ENCODE measurements at regions not wholly inside any gene's neighbourhood (a gene's known extent, or its start where the extent isn't known, plus 50 kb on each side); places are given as distances from the start of the nearest gene placed in this dataset.

DNA sequence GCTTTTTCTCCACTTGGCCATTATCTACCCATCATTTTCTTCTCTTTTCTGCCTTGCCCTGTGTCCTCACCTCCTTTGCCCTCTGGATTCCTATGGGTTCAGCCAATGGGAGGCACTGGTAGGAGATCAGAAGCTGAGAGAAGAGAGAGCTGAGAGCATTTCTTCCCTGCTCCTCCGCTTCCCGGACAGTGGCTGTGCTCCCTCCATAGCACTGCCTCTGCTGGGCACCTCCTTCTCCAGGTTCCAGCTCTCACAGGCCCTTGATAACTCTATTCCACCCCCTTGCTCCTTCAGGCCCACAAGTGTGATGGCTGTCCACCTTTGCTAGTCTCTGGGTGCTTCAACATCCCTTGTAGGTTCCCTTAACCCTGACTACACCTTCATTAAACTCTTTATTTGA, 79.6 kb downstream of the LSM5 start (continued):
- TF ChIP-seq ZFX (IDR thresholded peaks at IDR 0.05) = no peak
- no peak for TF ChIP-seq ATF3 (IDR thresholded peaks at IDR 0.05)
- no peak for TF ChIP-seq MAX (IDR thresholded peaks at IDR 0.05)
- TF ChIP-seq EZH2phosphoT487 (IDR thresholded peaks at IDR 0.05; ENCODE audit: borderline replicate concordance) = no peak
- no peak for TF ChIP-seq YY1 (IDR thresholded peaks at IDR 0.05; ENCODE audit: extremely low read depth, insufficient replicate concordance, low read depth, low read length)
- no peak for TF ChIP-seq EGR1 (IDR thresholded peaks at IDR 0.05; ENCODE audit: low read depth)
- TF ChIP-seq SRF (IDR thresholded peaks at IDR 0.05; ENCODE audit: low read depth) = no peak

DNA sequence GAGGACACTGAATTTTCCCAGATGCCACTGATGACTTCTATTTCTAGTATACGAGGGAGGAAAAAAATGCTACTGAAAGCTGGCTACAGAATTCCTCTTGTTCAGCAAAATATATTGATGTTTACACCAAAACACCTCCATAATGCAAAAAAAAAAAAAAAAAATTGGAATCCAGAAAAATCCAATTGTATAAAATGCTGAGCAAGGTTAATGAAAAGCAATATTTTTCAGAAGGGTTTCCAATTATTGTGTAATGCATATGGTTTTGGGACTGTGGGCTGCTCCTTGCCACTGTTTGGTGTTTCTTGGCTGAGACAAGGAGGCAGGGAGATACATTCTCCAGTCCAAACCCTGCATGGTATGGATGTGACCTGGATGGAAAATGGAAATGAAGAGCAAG, 83.8 kb downstream of the LSM5 start:
- TF ChIP-seq, protein P1, sequence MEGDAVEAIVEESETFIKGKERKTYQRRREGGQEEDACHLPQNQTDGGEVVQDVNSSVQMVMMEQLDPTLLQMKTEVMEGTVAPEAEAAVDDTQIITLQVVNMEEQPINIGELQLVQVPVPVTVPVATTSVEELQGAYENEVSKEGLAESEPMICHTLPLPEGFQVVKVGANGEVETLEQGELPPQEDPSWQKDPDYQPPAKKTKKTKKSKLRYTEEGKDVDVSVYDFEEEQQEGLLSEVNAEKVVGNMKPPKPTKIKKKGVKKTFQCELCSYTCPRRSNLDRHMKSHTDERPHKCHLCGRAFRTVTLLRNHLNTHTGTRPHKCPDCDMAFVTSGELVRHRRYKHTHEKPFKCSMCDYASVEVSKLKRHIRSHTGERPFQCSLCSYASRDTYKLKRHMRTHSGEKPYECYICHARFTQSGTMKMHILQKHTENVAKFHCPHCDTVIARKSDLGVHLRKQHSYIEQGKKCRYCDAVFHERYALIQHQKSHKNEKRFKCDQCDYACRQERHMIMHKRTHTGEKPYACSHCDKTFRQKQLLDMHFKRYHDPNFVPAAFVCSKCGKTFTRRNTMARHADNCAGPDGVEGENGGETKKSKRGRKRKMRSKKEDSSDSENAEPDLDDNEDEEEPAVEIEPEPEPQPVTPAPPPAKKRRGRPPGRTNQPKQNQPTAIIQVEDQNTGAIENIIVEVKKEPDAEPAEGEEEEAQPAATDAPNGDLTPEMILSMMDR (IDR thresholded peaks at IDR 0.05 in 2 of 3, conservative IDR thresholded peaks at IDR 0.05 in 1 of 3; ENCODE audit: borderline replicate concordance in 1 of 3, insufficient read depth in 1 of 3, low read depth in 2 of 3, low read length in 2 of 3) = no peak
- no peak for TF ChIP-seq POLR2A (IDR thresholded peaks at IDR 0.05; ENCODE audit: borderline replicate concordance, extremely low read depth, insufficient read depth, insufficient read length)
- TF ChIP-seq SP1 (IDR thresholded peaks at IDR 0.05; ENCODE audit: low read depth) = no peak
- no peak for TF ChIP-seq SIN3A (IDR thresholded peaks at IDR 0.05; ENCODE audit: low read depth)
- TF ChIP-seq MAX (IDR thresholded peaks at IDR 0.05) = no peak
- TF ChIP-seq POLR2AphosphoS5 (IDR thresholded peaks at IDR 0.05; ENCODE audit: low read depth, low read length) = no peak
- no peak for TF ChIP-seq EZH2 (IDR thresholded peaks at IDR 0.05)
- TF ChIP-seq RAD21 (IDR thresholded peaks at IDR 0.05; ENCODE audit: low read depth) = no peak
- TF ChIP-seq FOSL1 (IDR thresholded peaks at IDR 0.05; ENCODE audit: low read depth) = no peak
- no peak for TF ChIP-seq ELF1 (IDR thresholded peaks at IDR 0.05; ENCODE audit: borderline replicate concordance, low read depth)
- no peak for TF ChIP-seq ZFX (IDR thresholded peaks at IDR 0.05)
- Histone ChIP-seq H3K4me3 (replicated peaks in 1 of 2; ENCODE audit: low read depth in 1 of 2, low read length in 2 of 2) (no peak overlapping the region), H3K27ac (ENCODE audit: low read depth, low read length) (no peak overlapping the region), H4K20me1 (ENCODE audit: insufficient read depth) (no peaks in the 10 kb centered on the region), H3K9me2 (ENCODE audit: insufficient read depth) (no peaks in the 10 kb centered on the region), H3K27me3 (ENCODE audit: insufficient read depth, low read length) (no peaks in the 10 kb centered on the region), H3K4me2 (ENCODE audit: low read length) (no peak overlapping the region), H3K9ac (ENCODE audit: low read length) (no peak overlapping the region), H3K9me3 (ENCODE audit: control insufficient read depth in 1 of 2, insufficient read depth in 1 of 2, low read depth in 1 of 2, low read length in 2 of 2) (no peaks in the 10 kb centered on the region), H3K4me1 (ENCODE audit: control insufficient read depth in 1 of 2, insufficient read depth in 2 of 2, low read length in 2 of 2) (no peaks in the 10 kb centered on the region), H2AFZ (ENCODE audit: low read depth, low read length, poor library complexity, severe bottlenecking) (no peak overlapping the region), H3K36me3 (ENCODE audit: control insufficient read depth in 1 of 2, insufficient read depth in 2 of 2, low read length in 2 of 2) (no peaks in the 10 kb centered on the region), H3K79me2 (ENCODE audit: insufficient read depth, low read length) (no peaks in the 10 kb centered on the region)
- DNase-seq (ENCODE audit: low read depth, low spot score) (no peak), ATAC-seq (no peak)
- ChIA-PET RAD21 (ENCODE audit: low non-redundant PET in 1 of 2, low total read pairs in 2 of 2, uncharacterized antibody in 2 of 2, unreplicated experiment in 2 of 2) (no interaction called here), CTCF (no interaction called here), POLR2A (no interaction called here)
- no TSS peak for BruUV-seq (replicated peaks)
- intact Hi-C loops (cut with micrococcal nuclease) = loop anchor here (5.0 kb wide), 1 partner anchor 49 kb away; no protein-coding TSS in a partner anchor

Measured in HCT116 (cell line).